LHCN-M2 (cell line): ENCODE measurements at regions not wholly inside any gene's neighbourhood (a gene's known extent, or its start where the extent isn't known, plus 50 kb on each side); places are given as distances from the start of the nearest gene placed in this dataset.
A peak's percentile ranks its signal among the peaks of the same experiment; 100 is the strongest.
"Not testable (repeated sequence)": the region's sequence is repeated elsewhere in the genome, so short reads cannot be mapped to it uniquely, and the experiment has no call there.

ENCODE experiments used
- DNase-seq: peaks from one replicate; pipeline ENCODE4 v3.0.0-alpha.2; 2012; ENCODE audit warnings: low read depth

- peak; percentile 24 for DNase-seq
Observed at GRCh38 chr9:41075671-41076070, 52.8 kb downstream of the FOXD4L6 start.

- peak; percentile 57 for DNase-seq
Observed at GRCh38 chr9:41074356-41074942, 54.0 kb downstream of the FOXD4L6 start.

DNA sequence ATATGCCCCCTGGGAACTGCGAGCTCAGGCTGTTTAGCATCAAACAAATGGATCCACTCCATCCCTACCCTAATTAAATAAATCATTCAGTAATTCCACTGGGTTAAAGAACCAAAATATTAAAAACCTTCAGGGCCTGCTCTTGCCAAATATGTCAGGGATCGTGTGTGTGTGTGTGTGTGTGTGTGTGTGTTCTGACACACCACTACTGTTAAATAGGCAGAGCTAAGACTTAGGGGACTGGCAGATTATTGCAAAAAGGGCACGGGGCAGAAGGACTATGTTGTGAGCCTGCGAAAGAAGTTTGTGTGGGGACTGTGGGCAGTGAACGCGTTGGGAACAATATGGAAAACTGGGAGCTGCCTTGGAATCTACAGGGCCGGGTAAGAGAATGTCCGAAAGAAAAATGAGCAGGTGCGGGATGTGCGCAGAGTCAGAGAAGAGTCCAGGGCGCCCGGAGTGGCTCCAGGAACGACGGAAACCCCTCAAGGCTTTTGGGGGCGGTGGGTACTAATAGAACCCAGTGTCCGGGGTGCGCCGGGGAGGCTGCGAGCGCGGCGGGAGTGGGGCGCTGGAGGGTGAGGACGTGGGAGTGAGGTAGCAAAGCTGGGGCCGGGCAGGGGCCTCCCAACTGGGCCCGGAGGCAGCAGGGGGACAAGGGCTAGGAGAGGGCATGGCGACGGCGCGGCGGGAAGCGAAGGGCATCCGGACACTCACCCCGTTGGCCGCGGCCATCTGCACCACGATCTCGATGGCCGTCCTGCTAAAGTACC, 54.8 kb downstream of the FOXD4L6 start:
- DNase-seq, result peak; percentile 7

DNA sequence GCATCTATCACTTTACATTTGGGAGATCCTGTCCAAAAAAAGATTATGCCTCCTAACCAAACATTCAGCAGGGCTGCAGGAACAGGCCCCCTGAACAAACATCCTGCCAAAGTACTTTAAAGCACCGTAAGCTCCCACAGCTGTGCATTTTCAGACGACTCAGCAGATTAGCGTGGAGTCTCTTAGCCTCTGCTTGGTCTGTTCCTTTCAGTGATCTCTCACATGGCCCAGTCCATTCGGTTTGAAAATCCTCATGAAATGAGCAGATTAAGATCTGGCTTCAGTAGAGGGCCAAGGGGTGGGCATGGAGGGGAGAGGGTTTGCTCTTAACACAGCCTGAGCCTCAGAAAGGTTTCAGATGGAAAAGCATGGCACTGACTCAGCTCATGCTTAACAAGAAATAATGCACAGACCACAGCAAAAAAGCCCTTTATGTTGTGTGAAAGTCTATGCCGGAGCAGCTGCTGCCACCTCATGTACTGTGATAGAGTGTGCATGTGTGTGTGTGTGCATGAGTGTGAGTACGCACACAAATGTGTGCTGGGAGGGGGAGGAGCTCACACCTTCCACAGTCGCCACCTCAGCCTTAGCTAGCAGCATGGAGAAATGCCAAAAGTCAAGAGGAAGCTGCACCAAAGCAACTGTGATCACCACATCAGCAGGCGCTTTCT, 64.2 kb downstream of the FOXD4L6 start:
- peak; percentile 57 for DNase-seq

- DNase-seq, result not testable (repeated sequence)
Observed at GRCh38 chr9:41063243-41063642, 65.2 kb downstream of the FOXD4L6 start.

GRCh38 chr9:41059603-41060002, 68.9 kb downstream of the FOXD4L6 start:
- not testable (repeated sequence) for DNase-seq

GRCh38 chr9:41053666-41054363, 74.7 kb downstream of the FOXD4L6 start:
- DNase-seq, result not testable (repeated sequence)

GRCh38 chr9:41048672-41049071, 79.8 kb downstream of the FOXD4L6 start:
- DNase-seq, result peak; percentile 3

- peak; percentile 3 for DNase-seq
Observed at GRCh38 chr9:41047792-41048191, 80.7 kb downstream of the FOXD4L6 start.

- peak; percentile 32 for DNase-seq
Observed at GRCh38 chr9:41044930-41045329, 83.6 kb downstream of the FOXD4L6 start.

DNA sequence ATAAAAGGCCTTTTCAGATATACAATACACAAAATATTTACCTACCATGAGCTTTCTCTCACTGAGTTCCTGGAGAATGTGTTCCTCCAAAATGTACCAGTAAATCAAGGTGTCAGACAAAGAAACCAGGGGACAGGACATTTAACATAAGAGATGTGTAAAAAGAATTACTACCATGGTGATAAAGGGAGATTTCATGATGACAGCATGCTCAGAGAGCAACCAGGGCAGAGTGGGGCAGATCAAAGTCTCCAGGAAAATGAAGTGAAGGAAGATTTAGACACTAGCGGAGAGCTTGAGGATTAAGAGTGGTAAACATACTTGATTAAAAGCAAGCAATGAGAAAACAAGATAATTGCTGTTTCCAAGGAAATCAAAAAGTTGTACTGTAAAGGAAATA, 85.0 kb downstream of the FOXD4L6 start:
- DNase-seq, result not testable (repeated sequence)

- not testable (repeated sequence) for DNase-seq
Observed at GRCh38 chr9:41042111-41042510, 86.4 kb downstream of the FOXD4L6 start.

DNA sequence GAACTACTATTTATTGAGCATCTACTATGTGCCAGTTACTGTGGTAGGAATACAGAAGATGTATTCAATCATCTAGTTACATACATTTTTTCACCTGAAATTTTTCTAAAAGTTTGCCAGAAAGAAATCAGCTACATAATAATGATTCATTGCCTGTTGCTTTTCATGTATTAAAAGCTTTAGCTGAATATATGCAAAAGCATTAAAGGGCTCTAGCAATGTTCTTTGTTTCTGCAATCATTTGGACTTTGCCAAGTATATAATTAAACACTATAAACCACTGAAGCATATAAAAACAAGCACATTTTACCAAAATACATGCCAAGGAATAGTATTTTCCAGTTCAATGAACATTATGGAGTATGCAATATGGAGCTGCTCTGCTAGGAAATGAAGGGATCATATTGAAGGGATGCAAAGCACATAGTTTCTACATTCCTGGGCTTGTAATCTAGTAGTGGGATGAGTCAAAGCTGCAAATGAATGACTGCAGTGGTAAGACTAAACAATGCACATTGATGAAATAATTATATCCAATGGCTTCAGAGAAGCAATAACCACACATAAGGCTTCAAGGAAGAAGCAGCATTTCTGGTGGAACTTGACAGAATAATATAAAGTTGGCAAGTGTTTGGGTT, 87.7 kb downstream of the FOXD4L6 start:
- DNase-seq, result not testable (repeated sequence)

- DNase-seq, result peak; percentile 75
Observed at GRCh38 chr9:41035276-41035675, 93.2 kb downstream of the FOXD4L6 start.

DNA sequence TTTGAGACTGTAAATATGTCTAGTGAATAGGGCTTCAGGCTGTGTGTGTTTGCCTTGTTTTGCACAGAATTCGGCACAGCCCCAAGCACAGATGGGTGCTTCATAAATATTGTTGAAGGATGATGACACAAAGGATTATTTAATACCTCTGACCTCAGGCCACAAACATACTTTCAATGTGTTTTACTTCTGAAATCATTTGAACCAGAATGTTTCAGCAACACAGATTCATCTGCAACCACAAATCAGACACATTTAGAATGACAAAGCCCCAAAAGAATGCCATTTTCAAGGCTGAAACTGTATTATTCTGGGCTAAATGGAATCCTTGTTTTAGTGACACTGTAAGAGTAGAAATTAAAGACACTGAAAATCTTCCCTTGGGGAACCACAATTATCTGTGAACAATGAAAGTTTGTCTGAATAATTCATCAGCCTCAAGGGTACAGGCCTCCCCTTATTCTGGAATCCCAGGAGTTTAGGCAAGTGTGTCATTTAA, 93.7 kb downstream of the FOXD4L6 start:
- DNase-seq, result peak; percentile 90

DNA sequence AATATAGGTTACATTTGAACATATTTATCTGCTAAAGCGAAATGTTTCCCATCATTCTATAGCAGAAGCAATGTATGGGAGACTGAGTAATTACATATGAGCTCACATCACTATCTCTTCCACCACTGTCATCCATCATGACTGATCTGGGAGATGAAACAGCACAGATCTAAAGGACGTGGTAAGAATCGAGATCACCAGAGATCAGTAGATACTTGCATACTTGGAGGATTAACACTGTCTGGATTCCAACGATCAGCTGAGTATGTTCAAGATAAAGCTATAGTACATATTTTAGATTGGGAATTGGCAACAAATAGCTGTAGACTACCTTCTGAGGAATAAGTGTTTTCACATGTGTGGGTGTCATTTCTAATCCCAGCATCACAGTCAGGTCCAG, 94.6 kb downstream of the FOXD4L6 start:
- not testable (repeated sequence) for DNase-seq

DNA sequence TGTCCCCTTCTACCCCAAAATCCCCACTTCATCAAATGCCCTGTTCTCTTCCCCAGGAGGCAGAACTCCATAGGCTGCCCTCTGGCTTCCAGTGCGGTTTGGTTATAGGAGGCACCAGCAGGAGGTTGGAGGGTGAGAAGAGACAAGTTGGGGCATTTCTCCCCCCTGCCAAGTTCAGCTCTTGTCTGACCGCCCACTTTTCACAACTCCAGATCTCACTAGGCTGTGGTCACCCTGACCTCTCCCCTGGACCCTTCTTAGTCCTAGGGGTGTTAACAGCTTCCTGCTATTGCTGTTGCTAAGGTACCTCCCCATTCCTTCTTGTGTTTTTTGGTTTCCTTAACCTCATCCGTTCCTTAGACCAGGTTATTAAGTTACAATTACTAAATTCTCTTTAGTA, 95.1 kb downstream of the FOXD4L6 start:
- not testable (repeated sequence) for DNase-seq

DNA sequence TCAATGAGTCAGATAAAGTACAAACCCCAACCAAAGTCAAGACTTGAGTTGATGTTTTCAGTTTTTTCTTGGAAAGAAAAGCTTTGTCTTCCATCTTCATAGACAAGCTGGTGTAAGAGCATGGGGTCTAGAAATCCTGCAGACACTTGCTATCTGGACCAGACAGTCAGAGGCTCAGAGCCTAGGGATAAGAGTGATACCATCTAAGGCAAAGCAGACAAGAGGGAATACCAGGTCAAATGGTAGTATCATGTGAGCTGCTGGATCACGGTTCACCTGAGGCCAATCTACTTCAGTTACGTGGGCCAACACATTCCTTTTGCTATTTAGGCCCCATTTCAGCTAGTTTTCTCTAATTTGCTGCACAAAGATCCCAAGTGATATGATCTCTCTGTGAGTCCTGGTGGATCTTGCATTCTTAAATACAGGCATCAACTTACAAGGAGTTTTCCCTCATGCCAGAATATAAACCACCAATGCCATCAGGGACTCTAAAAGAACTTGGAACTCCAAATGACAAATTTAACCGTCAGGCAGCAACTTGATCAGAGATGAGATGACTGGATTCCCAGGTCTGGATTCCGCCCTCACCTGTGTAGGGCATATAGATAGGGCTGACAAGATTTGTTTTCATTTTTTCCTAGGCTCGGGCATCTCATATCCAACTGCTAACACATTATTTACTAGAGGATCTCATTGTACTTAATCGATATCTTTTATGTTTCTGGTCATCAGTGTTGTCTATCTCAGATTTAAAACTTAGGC, 101.4 kb downstream of the FOXD4L6 start:
- not testable (repeated sequence) for DNase-seq

GRCh38 chr9:41022365-41022764, 106.1 kb downstream of the FOXD4L6 start:
- DNase-seq, result not testable (repeated sequence)

GRCh38 chr9:41019858-41020562, 108.5 kb downstream of the FOXD4L6 start:
- not testable (repeated sequence) for DNase-seq
